T-helper 9 cell (primary cell): ENCODE measurements at regions not wholly inside any gene's neighbourhood (a gene's known extent, or its start where the extent isn't known, plus 50 kb on each side); places are given as distances from the start of the nearest gene placed in this dataset.

Experiments
- DNase-seq: peaks from one replicate; pipeline ENCODE4 v3.0.0-alpha.2; 2020

DNA sequence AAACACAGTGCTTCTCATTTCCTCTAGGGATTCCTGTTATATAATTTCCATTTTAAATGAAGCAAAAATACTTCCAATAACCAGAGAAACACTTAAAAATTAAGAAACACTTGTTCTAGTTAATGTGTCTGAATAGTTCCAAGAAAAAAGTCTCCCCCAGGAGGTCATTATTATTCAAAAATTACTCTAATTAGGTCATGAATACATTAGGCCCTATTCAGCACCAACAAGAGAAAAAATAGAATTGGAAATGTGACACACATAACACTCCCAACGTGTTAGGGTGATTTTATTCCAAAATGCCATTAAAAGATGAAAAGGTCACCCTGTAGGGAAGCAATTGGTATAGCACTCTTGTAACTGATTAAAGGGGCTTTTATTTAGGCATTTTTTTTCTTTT is 382.1 kb downstream of the TUSC7 start:
- DNase-seq: no peak

DNA sequence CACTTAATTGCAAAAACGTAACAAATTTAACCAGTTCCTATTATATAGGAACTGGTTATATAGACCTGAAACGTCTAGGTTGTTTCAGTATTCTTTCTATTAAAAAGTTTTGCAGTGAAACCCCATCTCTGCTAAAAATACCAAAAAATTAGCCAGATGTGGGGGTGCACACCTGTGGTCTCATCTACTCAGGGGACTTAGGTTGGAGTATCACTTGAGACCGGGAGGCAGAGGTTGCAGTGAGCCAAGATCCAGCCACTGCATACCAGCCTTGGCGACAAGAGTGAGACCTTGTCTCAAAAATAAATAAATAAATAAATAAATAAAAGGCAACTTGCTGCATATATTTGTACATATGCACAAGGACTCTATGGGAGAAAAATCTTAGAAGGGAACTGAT is 387.0 kb downstream of the TUSC7 start:
- no peak for DNase-seq

DNA sequence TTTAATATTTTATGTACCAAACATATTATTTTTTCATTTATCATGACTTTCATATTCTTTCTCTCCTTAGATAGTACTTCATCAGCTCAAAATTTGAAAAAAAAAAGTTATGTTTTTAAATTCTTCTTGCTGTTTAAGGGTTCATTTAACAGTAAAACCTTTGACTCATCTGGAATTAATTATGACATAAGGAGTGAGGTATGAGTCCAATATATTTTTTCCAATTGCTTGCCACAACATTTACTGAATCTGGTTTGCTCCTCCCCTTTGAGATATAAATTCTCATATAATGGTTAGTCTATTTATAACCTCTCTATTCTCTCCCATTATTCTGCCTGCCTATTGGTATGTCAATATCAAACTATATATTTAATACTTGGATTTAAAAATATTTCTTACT is 387.8 kb downstream of the TUSC7 start:
- no peak for DNase-seq

DNA sequence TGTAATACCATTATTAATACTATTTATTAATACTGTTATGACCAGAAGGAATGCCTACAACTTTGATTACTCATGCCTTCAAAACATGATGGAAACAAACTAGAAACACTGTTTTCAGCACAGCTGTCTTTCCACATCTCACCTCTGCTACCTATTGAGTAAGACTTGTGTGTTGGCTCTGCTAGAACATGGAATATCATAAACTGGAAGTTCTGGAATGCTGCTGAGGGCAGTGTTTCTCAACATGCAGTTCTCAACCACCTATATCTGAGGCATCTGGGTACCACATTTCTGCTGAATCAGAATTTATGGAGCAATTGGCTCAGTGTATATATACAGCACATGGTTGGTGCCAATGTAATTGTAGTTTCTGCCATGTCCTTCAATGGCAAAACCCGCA is 392.1 kb downstream of the TUSC7 start:
- DNase-seq: no peak

DNA sequence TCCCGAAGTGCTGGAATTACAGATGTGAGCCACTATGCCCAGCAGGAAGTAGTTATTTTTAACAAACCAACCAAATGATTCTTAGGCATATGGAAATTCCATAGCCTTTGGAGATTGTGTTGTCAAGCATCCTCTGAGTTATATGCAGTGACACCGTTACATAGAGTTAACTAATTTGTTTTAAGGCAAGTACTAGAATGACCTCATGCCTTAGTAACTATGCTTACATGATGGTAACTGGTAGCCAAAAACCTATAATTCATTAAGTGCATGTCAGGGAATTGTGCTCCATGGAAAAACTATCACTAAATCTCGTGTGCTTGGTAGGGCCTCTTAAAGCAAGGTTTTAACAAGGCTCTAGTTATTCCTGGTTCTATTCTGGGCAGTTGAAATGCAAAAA is 392.8 kb downstream of the TUSC7 start:
- no peak for DNase-seq

DNA sequence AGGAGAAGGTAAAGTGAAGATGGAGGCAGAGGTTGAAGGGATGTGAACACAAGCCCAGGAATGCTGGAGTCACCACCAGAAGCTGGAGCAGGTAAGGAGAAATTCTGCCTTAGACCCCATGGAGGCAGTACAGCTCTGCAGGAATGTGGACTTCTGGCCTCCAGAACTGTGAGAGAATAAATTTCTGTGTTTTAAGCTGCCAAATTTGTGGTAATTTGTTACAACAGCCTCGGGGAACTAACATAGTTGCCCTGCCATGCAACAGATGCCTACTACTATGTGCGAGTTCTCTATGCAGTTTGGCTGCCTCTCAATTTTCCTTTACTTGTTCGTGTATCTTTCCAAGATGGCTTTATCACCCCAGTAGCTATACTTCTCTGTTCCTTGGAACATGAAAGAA is 394.1 kb downstream of the TUSC7 start:
- no peak for DNase-seq

DNA sequence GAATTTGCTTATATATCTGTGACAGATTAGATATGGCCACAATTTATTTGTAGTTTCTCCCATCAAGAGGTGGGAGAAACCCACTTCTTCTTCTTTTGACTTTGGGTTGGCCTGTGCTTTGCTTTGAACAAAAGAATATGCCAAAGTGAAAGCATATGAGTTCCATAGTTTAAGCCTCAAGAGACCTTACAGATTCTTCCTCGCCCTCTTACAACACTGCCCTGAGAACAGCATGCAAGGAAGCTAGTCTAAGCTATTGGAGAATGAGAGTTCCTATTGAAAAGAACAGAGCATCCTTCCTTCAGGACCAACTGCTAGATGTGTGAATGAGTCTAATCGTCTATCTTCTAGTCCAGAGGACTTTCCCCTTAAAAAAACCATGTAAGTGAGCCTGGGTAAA is 394.8 kb downstream of the TUSC7 start:
- DNase-seq: no peak

DNA sequence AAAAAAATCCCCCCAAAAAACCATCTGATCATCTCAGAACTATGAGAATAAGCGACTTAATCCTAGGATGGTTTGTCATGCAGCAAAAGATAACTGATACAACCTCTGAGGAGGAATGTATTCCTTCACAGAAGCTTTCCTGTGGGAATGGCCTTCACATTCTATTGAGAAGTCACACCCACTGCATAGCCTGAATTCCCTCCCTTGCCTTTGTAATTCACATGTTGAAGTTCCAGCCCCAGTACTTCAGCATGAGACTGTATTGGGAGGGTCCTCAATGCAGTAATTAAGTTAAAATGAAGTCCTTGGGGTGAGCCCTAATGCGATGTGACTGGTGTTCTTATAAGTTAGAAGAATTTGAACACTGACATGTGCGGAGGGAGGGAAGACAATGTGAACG is 395.2 kb downstream of the TUSC7 start:
- no peak for DNase-seq

DNA sequence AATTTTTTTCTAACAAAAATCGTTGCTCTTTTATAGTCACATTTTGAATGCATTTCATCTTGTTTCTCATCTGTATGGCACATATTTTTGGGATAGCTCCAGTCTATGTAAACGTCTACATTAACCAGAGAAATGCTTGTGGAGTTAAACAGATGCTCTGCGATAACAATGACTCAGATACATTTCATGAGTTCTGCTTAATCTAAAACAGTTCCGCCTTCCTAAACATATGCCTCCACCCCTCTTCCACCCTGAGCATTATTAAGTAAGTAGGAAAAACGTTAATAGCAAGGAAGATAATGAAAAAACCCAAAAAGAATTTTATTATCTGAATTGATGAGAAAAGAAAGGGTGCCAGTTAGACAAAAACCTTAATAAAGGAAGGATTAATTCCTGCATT is 396.1 kb downstream of the TUSC7 start:
- DNase-seq: no peak

DNA sequence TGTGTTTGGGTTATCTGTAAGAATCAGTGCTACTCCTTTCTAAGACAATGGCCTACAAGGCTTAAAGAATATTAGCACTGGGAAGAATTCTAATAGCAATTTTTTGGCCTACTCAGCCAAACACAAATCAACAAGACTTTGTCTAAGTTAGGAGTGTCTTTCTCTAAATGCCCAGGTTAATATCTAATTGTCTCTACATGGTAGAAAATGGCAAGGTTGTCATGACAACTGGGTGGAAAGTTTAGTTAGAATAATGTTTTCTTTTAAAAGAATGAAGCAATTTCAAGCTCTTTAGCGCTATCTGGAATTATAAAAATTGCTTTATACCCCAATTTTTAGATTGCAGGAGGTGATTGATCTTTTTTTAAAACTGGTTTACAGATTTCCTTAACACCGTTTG is 396.8 kb downstream of the TUSC7 start:
- no peak for DNase-seq

DNA sequence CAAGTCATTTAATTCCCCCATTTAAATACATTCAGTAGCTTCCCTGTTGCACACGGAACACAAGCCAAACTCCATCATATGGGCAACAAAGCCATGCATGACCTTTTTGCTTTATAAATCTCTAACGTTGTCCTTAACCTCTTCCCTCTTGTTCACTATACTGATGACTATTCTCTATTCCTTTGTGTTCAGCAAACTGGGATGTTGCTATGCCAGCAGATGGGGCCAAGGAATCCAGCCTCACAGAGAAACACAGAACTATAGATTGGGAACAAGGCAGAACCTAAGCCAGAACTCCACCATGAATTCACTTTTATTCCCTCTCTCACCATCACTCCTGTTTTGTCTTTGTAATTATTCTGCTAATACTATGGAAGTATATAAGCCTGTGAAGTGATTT is 398.4 kb downstream of the TUSC7 start:
- DNase-seq: no peak

DNA sequence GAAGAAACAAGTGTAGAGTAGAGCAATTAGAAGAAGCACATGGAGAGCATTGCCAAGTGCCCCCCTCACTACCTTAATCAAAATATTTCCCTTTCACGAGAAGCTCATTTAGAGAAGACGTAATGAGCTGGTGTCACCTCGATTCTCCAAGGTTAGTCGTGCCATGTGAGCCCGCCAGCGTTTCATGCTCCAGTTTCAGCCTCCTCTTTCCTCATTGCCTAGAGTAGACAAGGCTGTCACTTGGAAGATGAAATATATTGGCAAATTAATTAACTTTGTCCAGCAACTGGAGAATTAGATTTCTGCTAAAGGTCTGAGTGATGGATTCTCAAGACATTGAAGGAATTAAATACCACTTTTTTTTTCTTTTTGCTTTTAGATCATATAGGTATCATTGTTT is 399.6 kb downstream of the TUSC7 start:
- no peak for DNase-seq

DNA sequence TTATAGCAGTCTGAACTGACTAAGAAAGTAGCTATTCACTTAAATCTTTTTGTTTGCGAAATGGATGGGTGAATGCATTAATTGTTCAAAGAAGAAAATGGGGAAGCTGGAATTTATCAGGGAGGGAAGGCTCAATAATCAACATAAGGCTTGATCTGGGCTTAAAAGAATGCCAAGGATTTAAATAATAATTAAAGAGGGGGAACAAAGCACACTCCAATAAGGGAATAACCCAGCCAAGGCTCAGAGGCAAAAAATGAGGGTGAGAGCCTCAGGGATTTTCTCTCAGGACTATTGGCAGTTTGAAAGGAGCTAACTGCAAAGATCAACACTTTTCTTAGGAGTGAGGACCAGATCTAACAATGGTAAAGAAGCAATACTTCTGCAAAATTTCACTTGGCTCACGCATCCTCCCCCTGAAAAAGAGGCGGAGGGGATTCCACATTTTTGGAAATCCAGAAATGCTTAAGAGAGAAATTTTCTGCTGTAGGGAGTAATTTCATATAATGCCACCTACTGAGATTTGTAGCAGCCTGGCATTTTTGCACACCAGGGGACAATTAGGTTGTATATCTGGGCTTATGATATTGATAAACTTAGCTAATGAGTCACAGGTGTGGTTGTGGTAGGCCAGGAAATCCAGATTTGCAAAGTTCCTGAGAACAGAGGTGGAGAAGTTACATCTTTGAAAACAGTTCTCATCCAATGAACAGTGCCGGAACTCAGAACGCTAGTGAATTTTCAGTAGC is 405.1 kb downstream of the TUSC7 start:
- no peak for DNase-seq

DNA sequence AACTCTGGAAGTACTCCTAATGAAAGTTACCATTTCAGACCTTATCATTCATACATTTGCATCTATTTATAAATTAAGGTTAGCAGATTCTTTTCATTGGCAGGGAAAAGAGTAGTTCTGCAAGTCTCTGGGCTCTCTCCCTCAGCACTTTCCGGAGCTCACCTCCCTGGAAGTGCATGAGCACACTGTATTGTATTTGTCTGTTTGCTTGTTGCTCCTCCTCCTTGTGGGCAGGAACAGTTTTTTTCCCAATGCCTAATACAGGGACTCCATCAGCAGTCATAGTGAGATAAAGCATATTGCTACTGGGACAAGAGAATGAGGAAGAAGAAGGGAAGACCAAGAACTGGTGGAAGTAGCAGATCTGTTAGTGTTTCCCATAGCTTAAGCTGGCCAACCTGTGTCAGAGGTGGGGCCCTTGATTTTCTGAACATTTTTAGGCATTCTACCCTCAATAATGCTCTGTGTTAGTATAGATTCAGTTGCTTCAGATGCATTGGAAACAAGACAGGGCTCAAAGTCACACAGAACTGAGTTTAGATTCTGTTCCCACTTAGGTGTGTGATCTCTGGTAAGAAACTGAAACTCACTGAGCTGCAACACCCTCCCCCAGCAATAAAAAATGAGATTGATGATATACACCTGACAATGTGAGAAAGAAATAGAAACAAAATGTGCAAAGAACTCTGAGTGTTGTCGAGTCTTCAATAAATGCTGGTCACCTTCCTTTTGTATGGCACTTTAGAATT is 407.8 kb downstream of the TUSC7 start:
- DNase-seq: no peak

DNA sequence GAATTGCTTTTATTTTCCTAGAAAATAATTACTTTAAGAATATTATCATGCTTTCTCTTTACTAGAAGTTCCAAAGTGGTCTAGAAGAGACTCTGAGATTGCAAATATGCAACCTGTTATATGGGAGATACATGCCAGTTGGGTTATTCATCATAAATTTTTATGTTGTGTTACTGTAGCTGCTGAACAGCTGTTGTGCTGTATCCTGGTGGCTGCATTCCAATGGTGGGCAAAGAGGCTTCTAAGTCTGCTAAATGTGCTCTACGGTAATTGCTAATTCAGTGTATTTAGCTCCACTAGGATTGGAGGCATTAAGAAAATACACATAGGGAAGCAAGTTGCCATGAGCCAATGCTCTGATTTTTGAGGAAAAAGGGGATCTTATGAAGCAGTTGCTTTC is 409.0 kb downstream of the TUSC7 start:
- no peak for DNase-seq

DNA sequence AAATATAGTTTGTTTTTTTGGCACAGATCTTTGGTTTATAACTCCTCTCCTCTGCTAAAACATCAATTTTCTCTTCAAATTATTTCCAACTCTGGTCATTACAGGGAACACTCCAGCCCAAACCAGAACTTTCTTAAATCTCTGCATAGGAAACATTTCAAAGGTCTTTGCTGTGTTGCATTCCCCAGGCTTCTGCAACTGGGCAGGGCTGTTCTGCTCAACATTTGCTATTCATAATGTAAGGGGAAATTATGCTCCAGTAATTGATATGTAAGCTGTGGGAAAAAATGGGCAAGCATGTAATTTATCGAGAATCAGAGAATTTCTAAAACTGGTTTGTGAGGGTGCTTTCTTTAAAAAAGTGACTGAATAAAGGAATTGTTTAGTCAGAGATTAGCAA is 410.4 kb downstream of the TUSC7 start:
- no peak for DNase-seq

DNA sequence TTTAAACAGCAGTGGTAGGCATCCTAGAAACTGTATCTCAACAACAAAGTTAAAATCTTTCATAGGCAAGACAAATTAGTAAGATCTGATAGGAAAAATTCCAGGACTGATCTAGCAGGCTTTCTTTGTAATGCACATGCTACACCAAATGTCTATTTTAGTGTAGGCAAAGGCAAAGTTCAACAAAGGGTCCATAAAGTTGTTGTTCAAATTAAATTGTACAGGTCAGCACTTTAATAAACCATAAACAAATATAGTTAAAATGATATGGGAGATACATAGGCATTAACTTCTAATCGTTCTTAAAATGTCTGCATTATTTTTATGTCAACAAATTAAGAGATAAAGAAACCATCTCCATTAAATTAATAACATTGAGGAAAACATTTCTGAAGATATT is 413.0 kb downstream of the TUSC7 start:
- no peak for DNase-seq

DNA sequence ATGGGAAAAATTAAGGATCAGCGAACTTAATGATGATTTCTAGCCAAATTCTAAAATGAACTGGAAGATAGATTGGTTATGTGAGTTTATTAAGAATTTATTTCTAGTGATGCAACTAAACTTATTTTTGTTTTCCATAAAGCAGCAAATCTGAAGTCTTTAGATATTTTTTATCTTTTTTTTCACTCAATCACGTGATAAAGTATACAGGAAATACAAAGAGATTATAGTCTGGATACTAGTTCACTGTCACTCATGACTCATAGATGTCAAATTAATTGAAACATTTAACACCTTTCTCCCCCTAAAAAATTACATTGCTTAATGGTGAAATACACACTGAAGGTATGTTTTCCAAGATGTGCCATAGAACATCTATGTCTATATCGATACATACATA is 416.9 kb downstream of the TUSC7 start:
- no peak for DNase-seq

DNA sequence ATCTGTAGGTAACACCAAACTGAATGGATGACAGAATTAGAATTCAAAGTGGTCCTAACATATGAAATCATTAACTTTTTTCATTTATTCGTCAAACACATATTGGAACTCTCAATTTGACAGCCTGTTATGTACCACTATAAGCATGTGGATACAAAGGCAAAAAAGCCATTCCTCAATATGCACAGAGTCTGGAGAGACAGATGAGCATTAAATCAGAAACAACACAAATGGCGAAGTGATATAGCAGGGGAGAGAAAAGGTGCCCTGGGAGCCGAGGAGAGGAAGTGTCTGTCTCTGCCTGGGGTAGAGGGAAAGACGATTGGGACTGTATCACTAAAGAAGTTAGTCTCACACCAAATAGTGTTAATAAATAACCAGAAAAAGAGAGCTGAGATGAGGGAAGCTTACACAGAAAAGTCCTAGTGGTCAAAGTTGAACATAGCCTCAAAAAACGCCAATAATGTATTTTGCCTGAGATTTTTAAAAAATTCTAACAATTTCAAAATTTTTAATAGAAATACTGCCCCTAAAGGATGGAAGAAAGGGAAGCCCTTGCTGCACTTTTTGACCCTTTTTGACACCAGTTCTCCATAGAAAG is 417.5 kb downstream of the TUSC7 start:
- no peak for DNase-seq

DNA sequence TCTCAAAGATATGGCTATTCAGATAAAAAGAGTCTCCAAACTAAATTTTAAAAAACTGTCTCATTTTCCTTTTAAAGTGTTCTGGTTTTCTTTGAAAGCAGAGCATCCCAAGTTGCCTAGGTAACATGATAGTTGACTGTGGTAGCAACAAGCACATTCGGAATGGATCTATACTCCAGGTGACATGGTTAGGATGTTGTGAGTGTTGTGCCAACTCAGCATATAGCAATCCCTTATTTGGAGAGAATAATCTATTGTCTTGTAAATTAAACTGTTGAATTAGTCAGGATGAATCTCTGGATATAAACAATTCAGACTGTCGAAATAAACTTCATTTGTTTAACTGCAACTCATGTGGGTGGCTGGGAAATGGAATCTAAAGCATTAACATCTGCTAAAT is 418.6 kb downstream of the TUSC7 start:
- no peak for DNase-seq

DNA sequence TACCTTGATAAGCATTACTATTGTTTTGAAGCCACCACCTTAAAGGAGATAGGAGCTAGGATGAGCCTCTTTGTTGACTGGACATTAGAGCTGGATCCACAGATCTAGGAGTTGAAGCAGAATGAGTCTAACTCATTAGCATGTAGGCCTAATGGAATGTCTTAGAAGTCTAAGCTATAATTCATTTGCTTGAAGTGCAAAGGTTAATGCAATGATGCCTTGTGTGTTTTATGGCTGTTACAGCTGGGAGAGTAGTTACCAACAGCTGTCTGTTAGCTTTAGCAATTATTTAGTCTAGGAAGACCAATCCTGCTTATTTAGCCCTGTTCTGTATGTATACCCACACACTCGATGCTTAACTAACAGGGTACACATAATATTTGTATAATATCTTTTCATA is 419.3 kb downstream of the TUSC7 start:
- no peak for DNase-seq

DNA sequence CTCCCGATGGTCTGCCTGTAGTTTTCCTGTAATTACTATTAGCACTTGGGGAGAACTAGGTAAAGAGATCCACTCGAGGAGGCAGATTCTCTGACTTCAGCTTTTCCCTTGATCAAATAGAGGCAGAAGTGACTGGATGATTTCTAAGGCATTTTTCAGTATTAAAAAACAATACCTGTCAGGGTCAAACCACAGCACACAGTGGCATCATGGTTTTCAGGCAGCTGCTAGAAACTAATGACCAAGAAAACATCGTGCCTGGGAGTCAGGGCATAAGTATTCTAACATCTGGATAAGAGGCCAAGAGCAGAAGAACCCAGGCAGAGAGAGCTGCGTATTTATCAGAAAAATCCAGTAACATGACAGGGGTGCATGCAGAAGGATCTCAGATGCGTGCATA is 419.9 kb downstream of the TUSC7 start:
- DNase-seq: no peak

DNA sequence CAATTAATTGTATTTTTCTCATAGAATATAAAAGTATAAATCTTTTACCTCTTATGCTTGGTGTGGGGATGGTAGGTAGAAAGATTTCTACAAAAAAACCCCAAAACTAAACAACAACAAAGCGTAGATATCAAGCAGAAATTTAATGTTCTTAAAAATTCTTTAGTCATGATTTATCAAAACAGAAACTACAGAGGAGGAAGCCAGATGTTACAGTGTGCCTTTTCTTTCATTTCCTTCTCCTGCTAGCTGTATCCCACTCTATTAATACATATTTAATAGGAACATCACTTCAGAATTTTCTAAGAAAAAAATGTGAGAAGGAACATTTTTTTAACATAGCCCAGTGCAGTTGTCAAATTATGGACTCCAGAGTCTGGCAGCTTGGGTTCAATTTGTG is 420.6 kb downstream of the TUSC7 start:
- DNase-seq: no peak

DNA sequence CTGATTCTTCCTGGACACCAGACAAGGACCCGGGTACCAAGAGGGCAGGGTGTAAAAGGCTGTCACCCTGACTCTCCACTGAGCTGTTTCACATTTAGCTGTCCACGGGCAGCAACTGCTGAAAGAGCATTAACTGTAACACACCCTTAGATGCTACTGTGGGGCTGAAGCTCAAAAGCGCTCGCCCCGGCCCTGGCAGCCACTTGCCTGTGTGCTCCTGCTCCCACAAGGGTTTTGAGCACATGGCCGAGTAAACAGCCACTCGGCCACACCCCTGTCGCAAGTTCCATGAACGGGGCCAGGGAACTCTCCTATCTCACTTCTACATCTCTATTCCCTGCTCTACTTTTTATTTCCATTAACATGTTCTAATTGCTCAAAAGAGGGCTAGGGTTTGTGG is 421.7 kb downstream of the TUSC7 start:
- no peak for DNase-seq
